Gastroesophageal sphincter (tissue), 3 donors: ENCODE measurements at regions not wholly inside any gene's neighbourhood (a gene's known extent, or its start where the extent isn't known, plus 50 kb on each side); places are given as distances from the start of the nearest gene placed in this dataset.

Source experiments
- CTCF ChIP-seq, 4 experiments: fragments of 200-600 bp in 2 of 4; fragments of 450-650 bp in 2 of 4; sonication (generic) in 1 of 4; IDR thresholded peaks; one replicate each; pipeline ENCODE4 v1.5.1; 2017 to 2019; ENCODE audit warnings: antibody characterized with exemption in 4 of 4, mild to moderate bottlenecking in 2 of 4, moderate library complexity in 2 of 4
- EP300 ChIP-seq: sonication (generic); formaldehyde crosslinking; IDR thresholded peaks from one replicate; pipeline ENCODE4 v1.6.1; 2017; ENCODE audit warnings: antibody characterized with exemption, mild to moderate bottlenecking
- POLR2A ChIP-seq, 2 donors: fragments of 450-650 bp; IDR thresholded peaks; one replicate each; pipeline ENCODE4 v1.6.1; 2017; ENCODE audit warnings: antibody characterized with exemption in 2 of 2, mild to moderate bottlenecking in 2 of 2, moderate library complexity in 1 of 2

- no peak for TF ChIP-seq CTCF (IDR thresholded peaks at IDR 0.05)
- no peak for TF ChIP-seq POLR2A (IDR thresholded peaks at IDR 0.05)
- no peak for TF ChIP-seq EP300
Measured at GRCh38 chr2:58985541-58985940, 744.4 kb upstream of the FANCL start.
